Activated naive CD8-positive, alpha-beta T cell treated with anti-CD3 and anti-CD28 coated beads for 36 hours (primary cell): ENCODE measurements at regions not wholly inside any gene's neighbourhood (a gene's known extent, or its start where the extent isn't known, plus 50 kb on each side); places are given as distances from the start of the nearest gene placed in this dataset.

ENCODE experiments used
- DNase-seq: peaks from one replicate; pipeline ENCODE4 v3.0.0; 2021
- H3K27ac Mint-ChIP-seq: one replicate; pipeline ENCODE4 v1.8.0; 2022; ENCODE audit warnings: mild to moderate bottlenecking, moderate library complexity, mixed read lengths
- H3K27me3 Mint-ChIP-seq: one replicate; pipeline ENCODE4 v1.8.0; 2022; ENCODE audit warnings: mild to moderate bottlenecking, mixed read lengths
- H3K36me3 Mint-ChIP-seq: one replicate; pipeline ENCODE4 v1.8.0; 2021; ENCODE audit warnings: mild to moderate bottlenecking, mixed read lengths
- H3K4me1 Mint-ChIP-seq: one replicate; pipeline ENCODE4 v1.8.0; 2021; ENCODE audit warnings: mixed read lengths
- H3K4me3 Mint-ChIP-seq: one replicate; pipeline ENCODE4 v1.8.0; 2022; ENCODE audit warnings: mild to moderate bottlenecking, moderate library complexity, mixed read lengths
- H3K9me3 Mint-ChIP-seq: one replicate; pipeline ENCODE4 v1.8.0; 2022; ENCODE audit warnings: mixed read lengths

GRCh38 chr16:63850979-63851378, 1270.9 kb downstream of the CDH11 start:
- H3K27ac Mint-ChIP-seq, result no peak overlapping the region
- no peak for DNase-seq
- no peaks in the 10 kb centered on the region for H3K36me3 Mint-ChIP-seq
- no peaks in the 10 kb centered on the region for H3K27me3 Mint-ChIP-seq
- H3K9me3 Mint-ChIP-seq, result peaks cover 10% of the 10 kb centered on the region
- H3K4me1 Mint-ChIP-seq, result no peaks in the 10 kb centered on the region
- no peak overlapping the region for H3K4me3 Mint-ChIP-seq

- no peak for DNase-seq
- no peaks in the 10 kb centered on the region for H3K4me1 Mint-ChIP-seq
- H3K27ac Mint-ChIP-seq, result no peak overlapping the region
- no peaks in the 10 kb centered on the region for H3K36me3 Mint-ChIP-seq
- H3K27me3 Mint-ChIP-seq, result no peaks in the 10 kb centered on the region
- no peak overlapping the region for H3K4me3 Mint-ChIP-seq
- H3K9me3 Mint-ChIP-seq, result peaks cover 19% of the 10 kb centered on the region
Measured at GRCh38 chr16:63841271-63841670, 1280.6 kb downstream of the CDH11 start.

- no peak for DNase-seq
- no peaks in the 10 kb centered on the region for H3K27me3 Mint-ChIP-seq
- H3K4me3 Mint-ChIP-seq, result no peak overlapping the region
- peaks cover 15% of the 10 kb centered on the region for H3K9me3 Mint-ChIP-seq
- H3K27ac Mint-ChIP-seq, result no peak overlapping the region
- H3K4me1 Mint-ChIP-seq, result no peaks in the 10 kb centered on the region
- H3K36me3 Mint-ChIP-seq, result no peaks in the 10 kb centered on the region
Measured at GRCh38 chr16:63830061-63830460, 1291.8 kb downstream of the CDH11 start.

- Mint-ChIP-seq H3K9me3 (peaks cover 21% of the 10 kb centered on the region), H3K27me3 (no peaks in the 10 kb centered on the region), H3K4me1 (no peaks in the 10 kb centered on the region), H3K36me3 (no peaks in the 10 kb centered on the region), H3K27ac (no peak overlapping the region), H3K4me3 (no peak overlapping the region)
- DNase-seq, result no peak
Measured at GRCh38 chr16:63822818-63823217, 1299.0 kb downstream of the CDH11 start.

GRCh38 chr16:63816276-63816675, 1305.6 kb downstream of the CDH11 start:
- H3K27ac Mint-ChIP-seq, result no peak overlapping the region
- no peaks in the 10 kb centered on the region for H3K36me3 Mint-ChIP-seq
- peaks cover 14% of the 10 kb centered on the region for H3K9me3 Mint-ChIP-seq
- no peaks in the 10 kb centered on the region for H3K27me3 Mint-ChIP-seq
- no peak overlapping the region for H3K4me3 Mint-ChIP-seq
- DNase-seq, result no peak
- H3K4me1 Mint-ChIP-seq, result no peaks in the 10 kb centered on the region

GRCh38 chr16:63813862-63814261, 1308.0 kb downstream of the CDH11 start:
- Mint-ChIP-seq H3K27me3 (no peaks in the 10 kb centered on the region), H3K36me3 (no peaks in the 10 kb centered on the region)

GRCh38 chr16:63808730-63809129, 1313.1 kb downstream of the CDH11 start:
- H3K4me1 Mint-ChIP-seq, result no peaks in the 10 kb centered on the region
- no peaks in the 10 kb centered on the region for H3K36me3 Mint-ChIP-seq
- no peak overlapping the region for H3K4me3 Mint-ChIP-seq
- no peaks in the 10 kb centered on the region for H3K27me3 Mint-ChIP-seq
- H3K9me3 Mint-ChIP-seq, result peaks cover 4% of the 10 kb centered on the region
- DNase-seq, result no peak
- no peak overlapping the region for H3K27ac Mint-ChIP-seq

More at GRCh38 chr16:63813862-63814261, 1308.0 kb downstream of the CDH11 start:
- Mint-ChIP-seq H3K27ac (no peak overlapping the region), H3K9me3 (peaks cover 13% of the 10 kb centered on the region), H3K4me3 (no peak overlapping the region), H3K4me1 (no peaks in the 10 kb centered on the region)
- no peak for DNase-seq

- no peak overlapping the region for H3K27ac Mint-ChIP-seq
- DNase-seq, result no peak
- H3K36me3 Mint-ChIP-seq, result no peaks in the 10 kb centered on the region
- H3K9me3 Mint-ChIP-seq, result peaks cover 3% of the 10 kb centered on the region
- H3K4me3 Mint-ChIP-seq, result no peak overlapping the region
- no peaks in the 10 kb centered on the region for H3K27me3 Mint-ChIP-seq
- H3K4me1 Mint-ChIP-seq, result no peaks in the 10 kb centered on the region
Measured at GRCh38 chr16:63806794-63807506, 1314.9 kb downstream of the CDH11 start.

GRCh38 chr16:63804126-63804525, 1317.7 kb downstream of the CDH11 start:
- Mint-ChIP-seq H3K36me3 (no peaks in the 10 kb centered on the region), H3K9me3 (peaks cover 2% of the 10 kb centered on the region), H3K27ac (no peak overlapping the region), H3K27me3 (no peaks in the 10 kb centered on the region), H3K4me3 (no peak overlapping the region), H3K4me1 (no peaks in the 10 kb centered on the region)
- no peak for DNase-seq

GRCh38 chr16:63789603-63790002, 1332.3 kb downstream of the CDH11 start:
- DNase-seq, result no peak
- H3K36me3 Mint-ChIP-seq, result no peaks in the 10 kb centered on the region
- H3K4me3 Mint-ChIP-seq, result no peak overlapping the region
- peaks cover 25% of the 10 kb centered on the region for H3K9me3 Mint-ChIP-seq
- no peak overlapping the region for H3K27ac Mint-ChIP-seq
- H3K27me3 Mint-ChIP-seq, result no peaks in the 10 kb centered on the region
- H3K4me1 Mint-ChIP-seq, result no peaks in the 10 kb centered on the region

- H3K4me3 Mint-ChIP-seq, result no peak overlapping the region
- H3K27me3 Mint-ChIP-seq, result no peaks in the 10 kb centered on the region
- H3K27ac Mint-ChIP-seq, result no peak overlapping the region
- no peaks in the 10 kb centered on the region for H3K4me1 Mint-ChIP-seq
- H3K9me3 Mint-ChIP-seq, result peaks cover 23% of the 10 kb centered on the region
- H3K36me3 Mint-ChIP-seq, result no peaks in the 10 kb centered on the region
- no peak for DNase-seq
Measured at GRCh38 chr16:63787014-63787413, 1334.8 kb downstream of the CDH11 start.

GRCh38 chr16:63785170-63785569, 1336.7 kb downstream of the CDH11 start:
- H3K27ac Mint-ChIP-seq, result no peak overlapping the region
- no peaks in the 10 kb centered on the region for H3K4me1 Mint-ChIP-seq

GRCh38 chr16:63776437-63776836, 1345.4 kb downstream of the CDH11 start:
- no peaks in the 10 kb centered on the region for H3K27me3 Mint-ChIP-seq
- H3K36me3 Mint-ChIP-seq, result no peaks in the 10 kb centered on the region
- no peaks in the 10 kb centered on the region for H3K4me1 Mint-ChIP-seq
- DNase-seq, result no peak
- H3K9me3 Mint-ChIP-seq, result peaks cover 2% of the 10 kb centered on the region
- H3K27ac Mint-ChIP-seq, result no peak overlapping the region
- H3K4me3 Mint-ChIP-seq, result no peak overlapping the region

More at GRCh38 chr16:63785170-63785569, 1336.7 kb downstream of the CDH11 start:
- H3K9me3 Mint-ChIP-seq, result peaks cover 21% of the 10 kb centered on the region
- H3K36me3 Mint-ChIP-seq, result no peaks in the 10 kb centered on the region
- DNase-seq, result no peak
- H3K27me3 Mint-ChIP-seq, result no peaks in the 10 kb centered on the region
- H3K4me3 Mint-ChIP-seq, result no peak overlapping the region

GRCh38 chr16:63776034-63776433, 1345.8 kb downstream of the CDH11 start:
- Mint-ChIP-seq H3K36me3 (no peaks in the 10 kb centered on the region), H3K27ac (no peak overlapping the region)

GRCh38 chr16:63774302-63774701, 1347.6 kb downstream of the CDH11 start:
- no peaks in the 10 kb centered on the region for H3K27me3 Mint-ChIP-seq
- no peak overlapping the region for H3K27ac Mint-ChIP-seq
- no peak for DNase-seq
- H3K9me3 Mint-ChIP-seq, result peaks cover 8% of the 10 kb centered on the region
- H3K4me3 Mint-ChIP-seq, result no peak overlapping the region
- no peaks in the 10 kb centered on the region for H3K36me3 Mint-ChIP-seq
- no peaks in the 10 kb centered on the region for H3K4me1 Mint-ChIP-seq

More at GRCh38 chr16:63776034-63776433, 1345.8 kb downstream of the CDH11 start:
- no peaks in the 10 kb centered on the region for H3K4me1 Mint-ChIP-seq
- no peak for DNase-seq
- H3K9me3 Mint-ChIP-seq, result peaks cover 2% of the 10 kb centered on the region
- no peaks in the 10 kb centered on the region for H3K27me3 Mint-ChIP-seq
- H3K4me3 Mint-ChIP-seq, result no peak overlapping the region

- Mint-ChIP-seq H3K4me3 (no peak overlapping the region), H3K4me1 (no peaks in the 10 kb centered on the region)
Measured at GRCh38 chr16:63769211-63769610, 1352.7 kb downstream of the CDH11 start.

More at GRCh38 chr16:63769211-63769610, 1352.7 kb downstream of the CDH11 start:
- H3K27ac Mint-ChIP-seq, result no peak overlapping the region
- no peaks in the 10 kb centered on the region for H3K27me3 Mint-ChIP-seq
- no peaks in the 10 kb centered on the region for H3K36me3 Mint-ChIP-seq
- DNase-seq, result no peak
- H3K9me3 Mint-ChIP-seq, result peaks cover 16% of the 10 kb centered on the region
